GM13977 (cell line): ENCODE measurements at regions not wholly inside any gene's neighbourhood (a gene's known extent, or its start where the extent isn't known, plus 50 kb on each side); places are given as distances from the start of the nearest gene placed in this dataset.

Experiments
- DNase-seq: peaks from one replicate; pipeline ENCODE4 v3.0.0; 2012; ENCODE audit warnings: low spot score
- CTCF ChIP-seq: IDR thresholded peaks from 2 replicates; pipeline ENCODE4 v1.5.1; 2012; ENCODE audit warnings: mild to moderate bottlenecking, control low read depth; ENCODE audit not compliant: insufficient read depth; ENCODE audit errors: extremely low read depth, missing control alignments
- in situ Hi-C: fragments of 300-500 bp; cut with MboI; formaldehyde crosslinking; loops from one replicate; pipeline ENCODE4 v1.12.0; 2022; ENCODE audit warnings: low sequenced_read_pairs, low pct_unique_long_range_greater_than_20kb, mixed read lengths, inconsistent platforms; ENCODE audit not compliant: unreplicated experiment

- TF ChIP-seq CTCF, result no peak
- in situ Hi-C loops, result no loop called here
- no peak for DNase-seq
These were observed 1373.8 kb downstream of the BRD1 start for GRCh38 chr22:48453751-48454485.

GRCh38 chr22:48453171-48453570 is 1374.5 kb downstream of the BRD1 start:
- no peak for DNase-seq
- in situ Hi-C loops, result no loop called here
- TF ChIP-seq CTCF, result no peak

GRCh38 chr22:48452766-48453165 is 1374.9 kb downstream of the BRD1 start:
- no peak for DNase-seq
- no peak for TF ChIP-seq CTCF
- in situ Hi-C loops, result no loop called here

- DNase-seq, result no peak
- TF ChIP-seq CTCF, result no peak
- in situ Hi-C loops, result no loop called here
These were observed 1375.8 kb downstream of the BRD1 start for GRCh38 chr22:48451891-48452290.

- in situ Hi-C loops, result no loop called here
- no peak for TF ChIP-seq CTCF
- DNase-seq, result no peak
These were observed 1377.4 kb downstream of the BRD1 start for GRCh38 chr22:48450188-48450825.

DNA sequence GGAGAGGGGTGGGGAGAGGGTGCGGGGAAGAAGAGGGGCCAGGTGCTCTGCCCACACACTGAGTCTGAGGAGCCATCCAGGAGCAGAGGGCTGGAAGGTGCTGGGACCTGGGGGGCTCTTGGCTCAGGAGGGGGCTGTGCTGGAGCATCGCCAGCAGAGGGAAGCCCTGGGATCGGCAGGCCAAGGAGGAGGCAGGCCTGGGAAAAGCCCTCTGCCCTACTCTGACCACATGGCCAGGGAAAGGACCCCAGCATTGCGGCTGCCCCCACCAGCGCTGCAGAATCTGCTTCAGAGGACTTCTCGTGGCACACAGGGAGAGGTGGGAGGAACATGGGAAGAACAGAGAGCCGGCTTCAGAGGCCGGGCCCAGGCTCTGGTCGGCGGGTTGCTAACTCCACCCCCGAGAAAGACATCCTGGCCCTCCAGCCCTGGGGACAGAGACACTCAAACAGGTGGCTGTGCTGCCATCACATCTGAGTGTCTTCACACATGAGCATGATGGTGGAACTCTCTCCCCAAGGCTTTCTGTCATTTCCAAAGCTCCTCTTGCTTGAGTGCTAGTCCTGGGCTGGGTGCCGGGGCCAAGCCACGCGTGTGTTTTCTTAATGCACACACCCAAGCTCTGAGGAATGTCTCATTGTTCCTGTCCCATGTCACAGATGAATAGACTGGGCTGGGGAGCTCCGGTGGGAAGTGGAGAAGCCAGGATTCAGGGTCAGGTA is 1378.0 kb downstream of the BRD1 start:
- in situ Hi-C loops, result no loop called here
- no peak for TF ChIP-seq CTCF
- no peak for DNase-seq
